PC-3 (cell line): ENCODE measurements at regions not wholly inside any gene's neighbourhood (a gene's known extent, or its start where the extent isn't known, plus 50 kb on each side); places are given as distances from the start of the nearest gene placed in this dataset.

Experiments
- ATAC-seq: fragments of 200-7000 bp; cut with Tn5 transposase; 2 replicates; pipeline ENCODE4 v1.9.1; 2020; ENCODE audit warnings: mild to moderate bottlenecking, moderate library complexity
- BruUV-seq: library from RNA; stranded (reverse); fragments of 400-500 nt; replicated peaks from 2 replicates; lab custom pipeline; 2021; lab: Mats Ljungman, UMichigan
- CTCF ChIA-PET: fragments of 300-600 bp; sonication (Branson Sonifier 250); formaldehyde crosslinking; loops from one replicate; lab custom pipeline; 2022; ENCODE audit warnings: antibody characterized with exemption; lab: Charles Lee
- POLR2A ChIA-PET: fragments of 300-600 bp; sonication (Branson Sonifier 250); formaldehyde crosslinking; loops from one replicate; lab custom pipeline; 2022; ENCODE audit warnings: antibody characterized with exemption; ENCODE audit not compliant: unreplicated experiment; lab: Charles Lee
- DNase-seq: peaks from one replicate; pipeline ENCODE4 v3.0.0-alpha.2; 2015
- H2AFZ ChIP-seq: fragments of 300-600 bp; sonication (generic); 2 replicates; pipeline ENCODE4 v1.6.0; 2016; ENCODE audit warnings: antibody characterized with exemption, low read length
- H3F3A ChIP-seq: fragments of 300-600 bp; sonication (generic); one replicate; pipeline ENCODE4 v1.6.0; 2017; ENCODE audit warnings: antibody characterized with exemption, low read length, control low read depth, mild to moderate bottlenecking; ENCODE audit not compliant: unreplicated experiment
- H3K27ac ChIP-seq: fragments of 300-600 bp; sonication (generic); 2 replicates; pipeline ENCODE4 v1.5.1; 2016; ENCODE audit warnings: mild to moderate bottlenecking, low read length
- H3K27me3 ChIP-seq: fragments of 300-600 bp; sonication (generic); 2 replicates; pipeline ENCODE4 v1.6.1; 2016; ENCODE audit warnings: low read length, mixed read lengths
- H3K36me3 ChIP-seq: fragments of 300-600 bp; sonication (generic); 2 replicates; pipeline ENCODE4 v1.6.1; 2016; ENCODE audit warnings: low read depth, mixed run types, low read length, mixed read lengths
- H3K4me1 ChIP-seq: fragments of 300-600 bp; sonication (generic); 2 replicates; pipeline ENCODE4 v1.5.1; 2016; ENCODE audit warnings: low read length; ENCODE audit not compliant: insufficient read depth
- H3K4me2 ChIP-seq: fragments of 300-600 bp; sonication (generic); 2 replicates; pipeline ENCODE4 v1.6.0; 2016; ENCODE audit warnings: low read length
- H3K4me3 ChIP-seq: fragments of 300-600 bp; sonication (generic); 2 replicates; pipeline ENCODE4 v1.5.1; 2016; ENCODE audit warnings: mild to moderate bottlenecking, low read length, mixed read lengths
- H3K79me2 ChIP-seq: fragments of 300-600 bp; sonication (generic); 2 replicates; pipeline ENCODE4 v1.6.1; 2017; ENCODE audit warnings: low read length, mixed read lengths
- H3K9ac ChIP-seq: fragments of 300-600 bp; sonication (generic); 2 replicates; pipeline ENCODE4 v1.6.0; 2016; ENCODE audit warnings: mild to moderate bottlenecking, low read length
- H3K9me2 ChIP-seq: fragments of 300-600 bp; sonication (generic); replicated peaks from 2 replicates; pipeline ENCODE4 v1.6.1; 2016; ENCODE audit warnings: mixed run types, low read length, mixed read lengths
- H3K9me3 ChIP-seq: fragments of 300-600 bp; sonication (generic); 2 replicates; pipeline ENCODE4 v1.6.1; 2016; ENCODE audit warnings: low read length, mixed read lengths
- H4K20me1 ChIP-seq: fragments of 300-600 bp; sonication (generic); 2 replicates; pipeline ENCODE4 v1.6.1; 2016; ENCODE audit warnings: low read length, mixed read lengths
- CTCF ChIP-seq: fragments of 300-600 bp; sonication (generic); conservative IDR thresholded peaks from 2 replicates; pipeline ENCODE4 v1.5.1; 2017; ENCODE audit warnings: antibody characterized with exemption, low read depth, mild to moderate bottlenecking, low read length
- EZH2 ChIP-seq: fragments of 300-600 bp; sonication (generic); IDR thresholded peaks from one replicate; pipeline ENCODE4 v1.6.1; 2017; ENCODE audit warnings: antibody characterized with exemption, mild to moderate bottlenecking, low read length; ENCODE audit not compliant: unreplicated experiment
- EZH2phosphoT487 ChIP-seq: fragments of 300-600 bp; sonication (generic); IDR thresholded peaks from 2 replicates; pipeline ENCODE4 v1.6.1; 2018; ENCODE audit warnings: mild to moderate bottlenecking, antibody characterized with exemption, low read length, borderline replicate concordance
- intact Hi-C: fragments of 100-400 bp; cut with micrococcal nuclease; formaldehyde crosslinking; loops from 2 replicates; pipeline ENCODE4 v1.9.0; 2023

- H3K27me3 ChIP-seq: 0 out of 2 replicates have a peak, but pooled peaks cover 5% of the 10 kb centered on the region
- H3K27ac ChIP-seq: no peak overlapping the region
- ChIA-PET CTCF (no interaction called here), POLR2A (no interaction called here)
- no peaks in the 10 kb centered on the region for H3K4me1 ChIP-seq
- no peaks in the 10 kb centered on the region for H3F3A ChIP-seq
- no peak overlapping the region for H3K9ac ChIP-seq
- no peaks in the 10 kb centered on the region for H3K79me2 ChIP-seq
- no peaks in the 10 kb centered on the region for H4K20me1 ChIP-seq
- no peaks in the 10 kb centered on the region for H3K36me3 ChIP-seq
- no peak overlapping the region for H3K4me3 ChIP-seq
- intact Hi-C loops: no loop called here
- DNase-seq (no peak), ATAC-seq (no peak)
- BruUV-seq: no TSS peak
- no peak overlapping the region for H3K4me2 ChIP-seq
- TF ChIP-seq EZH2phosphoT487 (no peak), EZH2 (no peak), CTCF (no peak)
- no peak overlapping the region for H2AFZ ChIP-seq
- H3K9me2 ChIP-seq: no peaks in the 10 kb centered on the region
- no peaks in the 10 kb centered on the region for H3K9me3 ChIP-seq
Observed at GRCh38 chr5:107017616-107018015, 653.1 kb downstream of the EFNA5 start.

GRCh38 chr5:107012371-107012770 is 658.4 kb downstream of the EFNA5 start:
- H3K9me3 ChIP-seq: no peaks in the 10 kb centered on the region
- no TSS peak for BruUV-seq
- no peak overlapping the region for H3K27ac ChIP-seq
- H3F3A ChIP-seq: no peaks in the 10 kb centered on the region
- H3K9me2 ChIP-seq: no peaks in the 10 kb centered on the region
- H3K79me2 ChIP-seq: no peaks in the 10 kb centered on the region
- no peaks in the 10 kb centered on the region for H3K36me3 ChIP-seq
- DNase-seq (peak; percentile 0), ATAC-seq (no peak)
- no peak overlapping the region for H3K4me3 ChIP-seq
- intact Hi-C loops: no loop called here
- no peak for TF ChIP-seq EZH2phosphoT487
- no peak for TF ChIP-seq EZH2
- no peak for TF ChIP-seq CTCF
- POLR2A ChIA-PET: no interaction called here
- H2AFZ ChIP-seq: no peak overlapping the region
- CTCF ChIA-PET: no interaction called here
- no peaks in the 10 kb centered on the region for H4K20me1 ChIP-seq
- H3K27me3 ChIP-seq: 0 out of 2 replicates have a peak, but pooled peaks cover 5% of the 10 kb centered on the region
- H3K4me1 ChIP-seq: no peaks in the 10 kb centered on the region
- no peak overlapping the region for H3K9ac ChIP-seq
- H3K4me2 ChIP-seq: no peak overlapping the region

GRCh38 chr5:107011605-107012004 is 659.1 kb downstream of the EFNA5 start:
- Histone ChIP-seq H3K27ac (no peak overlapping the region), H3K9ac (no peak overlapping the region), H3K79me2 (no peaks in the 10 kb centered on the region), H3K9me2 (no peaks in the 10 kb centered on the region), H3K36me3 (no peaks in the 10 kb centered on the region), H3K9me3 (no peaks in the 10 kb centered on the region), H2AFZ (no peak overlapping the region), H3K4me3 (no peak overlapping the region), H3F3A (no peaks in the 10 kb centered on the region), H4K20me1 (no peaks in the 10 kb centered on the region), H3K4me2 (no peak overlapping the region), H3K27me3 (0 out of 2 replicates have a peak, but pooled peaks cover 5% of the 10 kb centered on the region), H3K4me1 (no peaks in the 10 kb centered on the region)
- intact Hi-C loops: no loop called here
- BruUV-seq: no TSS peak
- CTCF ChIA-PET: no interaction called here
- POLR2A ChIA-PET: no interaction called here
- ATAC-seq (no peak), DNase-seq (peak; percentile 0)
- TF ChIP-seq CTCF (no peak), EZH2 (no peak), EZH2phosphoT487 (no peak)
